Esophagus mucosa (tissue), 1 donor: ENCODE measurements at regions not wholly inside any gene's neighbourhood (a gene's known extent, or its start where the extent isn't known, plus 50 kb on each side); places are given as distances from the start of the nearest gene placed in this dataset.
"Not testable (repeated sequence)": the region's sequence is repeated elsewhere in the genome, so short reads cannot be mapped to it uniquely, and the experiment has no call there.

Experiments
- ATAC-seq: fragments of 200-7000 bp; cut with Tn5 transposase; one replicate; pipeline ENCODE4 v1.9.1; 2020
- donor health status: DM: yes; HTN: yes; CAD: no.

GRCh38 chr17:14596224-14596623 is 295.3 kb downstream of the HS3ST3B1 start:
- ATAC-seq, result no peak

GRCh38 chr17:14595656-14596055 is 294.8 kb downstream of the HS3ST3B1 start:
- ATAC-seq, result no peak

GRCh38 chr17:14594690-14595089 is 293.8 kb downstream of the HS3ST3B1 start:
- ATAC-seq, result no peak

GRCh38 chr17:14593956-14594355 is 293.1 kb downstream of the HS3ST3B1 start:
- ATAC-seq, result no peak

GRCh38 chr17:14590459-14591250 is 289.8 kb downstream of the HS3ST3B1 start:
- ATAC-seq, result no peak

- ATAC-seq, result no peak
Measured at GRCh38 chr17:14585099-14585498, 284.2 kb downstream of the HS3ST3B1 start.

- no peak for ATAC-seq
Measured at GRCh38 chr17:14582996-14583395, 282.1 kb downstream of the HS3ST3B1 start.

GRCh38 chr17:14581186-14581830 is 280.4 kb downstream of the HS3ST3B1 start:
- ATAC-seq, result no peak

GRCh38 chr17:14580499-14580898 is 279.6 kb downstream of the HS3ST3B1 start:
- no peak for ATAC-seq

GRCh38 chr17:14579716-14580115 is 278.8 kb downstream of the HS3ST3B1 start:
- no peak for ATAC-seq

GRCh38 chr17:14575471-14575953 is 274.6 kb downstream of the HS3ST3B1 start:
- no peak for ATAC-seq

- ATAC-seq, result not testable (repeated sequence)
Measured at GRCh38 chr17:14560325-14560724, 259.4 kb downstream of the HS3ST3B1 start.

GRCh38 chr17:14559264-14560119 is 258.6 kb downstream of the HS3ST3B1 start:
- no peak for ATAC-seq

GRCh38 chr17:14557480-14557879 is 256.6 kb downstream of the HS3ST3B1 start:
- ATAC-seq, result no peak

- ATAC-seq, result no peak
Measured at GRCh38 chr17:14553847-14554246, 253.0 kb downstream of the HS3ST3B1 start.

GRCh38 chr17:14552306-14552705 is 251.4 kb downstream of the HS3ST3B1 start:
- ATAC-seq, result peak; percentile 39

- ATAC-seq, result no peak
Measured at GRCh38 chr17:14547556-14547955, 246.7 kb downstream of the HS3ST3B1 start.

- ATAC-seq, result no peak
Measured at GRCh38 chr17:14547016-14547415, 246.1 kb downstream of the HS3ST3B1 start.

- ATAC-seq, result peak; percentile 39
Measured at GRCh38 chr17:14545156-14545906, 244.4 kb downstream of the HS3ST3B1 start.

GRCh38 chr17:14541714-14542113 is 240.8 kb downstream of the HS3ST3B1 start:
- ATAC-seq, result no peak

- no peak for ATAC-seq
Measured at GRCh38 chr17:14539801-14540200, 238.9 kb downstream of the HS3ST3B1 start.

- ATAC-seq, result not testable (repeated sequence)
Measured at GRCh38 chr17:14532242-14532641, 231.4 kb downstream of the HS3ST3B1 start.
